ENCODE measurements at regions not wholly inside any gene's neighbourhood (a gene's known extent, or its start where the extent isn't known, plus 50 kb on each side); places are given as distances from the start of the nearest gene placed in this dataset.

- intact Hi-C loops (cut with DNase I): no loop called here
Measured at GRCh38 chr12:42769455-42769854, 179.9 kb upstream of the PRICKLE1 start.

GRCh38 chr12:42767998-42768397, 178.5 kb upstream of the PRICKLE1 start:
- no peak for DNase-seq
- Histone ChIP-seq H3K27ac (no peak overlapping the region), H3K4me3 (no peak overlapping the region), H3K4me1 (no peaks in the 10 kb centered on the region), H3K27me3 (ENCODE audit: low read depth) (no peaks in the 10 kb centered on the region), H3K9me3 (no peaks in the 10 kb centered on the region), H3K36me3 (no peaks in the 10 kb centered on the region)
- TF ChIP-seq, protein P1, sequence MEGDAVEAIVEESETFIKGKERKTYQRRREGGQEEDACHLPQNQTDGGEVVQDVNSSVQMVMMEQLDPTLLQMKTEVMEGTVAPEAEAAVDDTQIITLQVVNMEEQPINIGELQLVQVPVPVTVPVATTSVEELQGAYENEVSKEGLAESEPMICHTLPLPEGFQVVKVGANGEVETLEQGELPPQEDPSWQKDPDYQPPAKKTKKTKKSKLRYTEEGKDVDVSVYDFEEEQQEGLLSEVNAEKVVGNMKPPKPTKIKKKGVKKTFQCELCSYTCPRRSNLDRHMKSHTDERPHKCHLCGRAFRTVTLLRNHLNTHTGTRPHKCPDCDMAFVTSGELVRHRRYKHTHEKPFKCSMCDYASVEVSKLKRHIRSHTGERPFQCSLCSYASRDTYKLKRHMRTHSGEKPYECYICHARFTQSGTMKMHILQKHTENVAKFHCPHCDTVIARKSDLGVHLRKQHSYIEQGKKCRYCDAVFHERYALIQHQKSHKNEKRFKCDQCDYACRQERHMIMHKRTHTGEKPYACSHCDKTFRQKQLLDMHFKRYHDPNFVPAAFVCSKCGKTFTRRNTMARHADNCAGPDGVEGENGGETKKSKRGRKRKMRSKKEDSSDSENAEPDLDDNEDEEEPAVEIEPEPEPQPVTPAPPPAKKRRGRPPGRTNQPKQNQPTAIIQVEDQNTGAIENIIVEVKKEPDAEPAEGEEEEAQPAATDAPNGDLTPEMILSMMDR (IDR thresholded peaks at IDR 0.05): no peak
- intact Hi-C loops (cut with DNase I): no loop called here
- no peak for ATAC-seq

More at GRCh38 chr12:42769455-42769854, 179.9 kb upstream of the PRICKLE1 start:
- Histone ChIP-seq H3K36me3 (no peaks in the 10 kb centered on the region), H3K27ac (no peak overlapping the region), H3K4me3 (no peak overlapping the region), H3K27me3 (ENCODE audit: low read depth) (no peaks in the 10 kb centered on the region), H3K4me1 (no peaks in the 10 kb centered on the region), H3K9me3 (no peaks in the 10 kb centered on the region)
- DNase-seq: no peak
- TF ChIP-seq, protein P1 (IDR thresholded peaks at IDR 0.05): no peak
- no peak for ATAC-seq

DNA sequence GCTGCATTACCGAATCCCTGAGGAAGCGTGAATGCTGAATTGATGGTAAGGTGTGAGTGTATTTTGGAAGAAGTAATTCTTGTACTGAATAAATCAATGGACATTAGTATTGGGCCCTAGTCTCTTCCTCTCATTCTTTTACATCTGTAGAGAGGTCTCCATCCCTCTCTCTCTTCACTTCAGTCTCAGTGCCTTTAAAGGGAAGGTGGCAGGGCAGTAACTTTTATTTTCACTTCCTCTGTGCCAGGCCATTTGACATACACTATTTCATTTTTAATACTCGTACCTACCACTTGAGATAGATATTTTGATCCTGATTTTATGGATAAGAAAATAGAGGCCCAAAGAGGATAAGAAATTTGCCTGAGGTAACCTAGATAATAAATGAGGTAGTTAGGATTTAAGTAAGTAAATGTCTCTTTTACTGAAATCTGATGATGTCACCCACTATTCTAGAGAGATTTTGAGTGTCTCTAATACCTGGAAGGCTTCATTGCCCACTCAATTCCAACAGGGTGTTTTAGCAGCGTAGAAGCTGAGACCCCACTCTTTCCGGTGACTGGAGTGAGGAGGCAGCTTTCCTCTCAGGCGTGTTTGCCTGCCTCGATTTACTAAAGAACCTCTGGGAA, 177.9 kb upstream of the PRICKLE1 start:
- Histone ChIP-seq H3K9me3 (no peaks in the 10 kb centered on the region), H3K27ac (no peak overlapping the region), H3K36me3 (no peaks in the 10 kb centered on the region), H3K4me1 (no peaks in the 10 kb centered on the region), H3K27me3 (ENCODE audit: low read depth) (no peaks in the 10 kb centered on the region), H3K4me3 (no peak overlapping the region)
- intact Hi-C loops (cut with DNase I): no loop called here
- TF ChIP-seq, protein P1 (IDR thresholded peaks at IDR 0.05): no peak
- DNase-seq (no peak), ATAC-seq (no peak)

- DNase-seq (no peak), ATAC-seq (no peak)
- H3K27ac ChIP-seq: no peak overlapping the region
- no peaks in the 10 kb centered on the region for H3K9me3 ChIP-seq
- H3K4me3 ChIP-seq: no peak overlapping the region
- intact Hi-C loops (cut with DNase I): no loop called here
- no peaks in the 10 kb centered on the region for H3K36me3 ChIP-seq
- TF ChIP-seq, protein P1 (IDR thresholded peaks at IDR 0.05): no peak
- no peaks in the 10 kb centered on the region for H3K27me3 ChIP-seq (ENCODE audit: low read depth)
- H3K4me1 ChIP-seq: no peaks in the 10 kb centered on the region
Measured at GRCh38 chr12:42766754-42767153, 177.2 kb upstream of the PRICKLE1 start.

DNA sequence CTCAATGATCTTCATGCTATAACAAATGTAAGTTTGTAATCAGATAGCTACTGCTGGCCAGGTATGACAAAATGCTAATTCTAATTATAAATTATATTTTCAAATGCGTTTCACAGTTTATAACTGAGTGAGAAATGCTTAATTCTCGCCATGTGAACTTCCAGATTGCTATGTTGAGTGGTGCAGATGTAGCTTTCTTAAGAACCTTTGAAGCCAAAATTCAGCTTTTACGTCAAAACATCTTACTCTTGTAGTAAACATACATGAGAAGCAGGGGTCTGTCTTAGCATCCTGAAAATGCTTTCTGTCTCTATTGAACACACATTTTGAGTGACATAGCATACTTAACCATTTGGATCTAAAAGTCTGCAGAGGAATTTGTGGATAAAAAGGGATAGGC, 176.5 kb upstream of the PRICKLE1 start:
- H3K36me3 ChIP-seq: no peaks in the 10 kb centered on the region
- H3K27ac ChIP-seq: no peak overlapping the region
- no peak for DNase-seq
- TF ChIP-seq, protein P1 (IDR thresholded peaks at IDR 0.05): no peak
- intact Hi-C loops (cut with DNase I): no loop called here
- H3K4me1 ChIP-seq: no peaks in the 10 kb centered on the region
- H3K27me3 ChIP-seq (ENCODE audit: low read depth): no peaks in the 10 kb centered on the region
- H3K9me3 ChIP-seq: no peaks in the 10 kb centered on the region
- ATAC-seq: no peak
- no peak overlapping the region for H3K4me3 ChIP-seq

Data from lower lobe of right lung (tissue), 2 donors.